ENCODE measurements at regions not wholly inside any gene's neighbourhood (a gene's known extent, or its start where the extent isn't known, plus 50 kb on each side); places are given as distances from the start of the nearest gene placed in this dataset.
"Not testable (repeated sequence)": the region's sequence is repeated elsewhere in the genome, so short reads cannot be mapped to it uniquely, and the experiment has no call there.

- ATAC-seq (no peak), DNase-seq (no peak)
Measured at GRCh38 chr15:95742836-95743235, 587.7 kb upstream of the NR2F2 start.

GRCh38 chr15:95757171-95757570, 573.3 kb upstream of the NR2F2 start:
- ATAC-seq: no peak
- no peak for DNase-seq

GRCh38 chr15:95758451-95758850, 572.0 kb upstream of the NR2F2 start:
- DNase-seq (no peak), ATAC-seq (no peak)

- no peak for ATAC-seq
Measured at GRCh38 chr15:95758851-95759250, 571.6 kb upstream of the NR2F2 start.

GRCh38 chr15:95760508-95760907, 570.0 kb upstream of the NR2F2 start:
- DNase-seq: no peak
- no peak for ATAC-seq

More at GRCh38 chr15:95758851-95759250, 571.6 kb upstream of the NR2F2 start:
- no peak for DNase-seq

GRCh38 chr15:95761501-95762165, 568.9 kb upstream of the NR2F2 start:
- no peak for DNase-seq
- ATAC-seq: no peak

GRCh38 chr15:95763426-95763825, 567.1 kb upstream of the NR2F2 start:
- ATAC-seq (no peak), DNase-seq (no peak)

GRCh38 chr15:95765161-95765560, 565.3 kb upstream of the NR2F2 start:
- DNase-seq: no peak
- no peak for ATAC-seq

- no peak for DNase-seq
- no peak for ATAC-seq
Measured at GRCh38 chr15:95770196-95770595, 560.3 kb upstream of the NR2F2 start.

GRCh38 chr15:95772982-95773381, 557.5 kb upstream of the NR2F2 start:
- no peak for ATAC-seq

GRCh38 chr15:95784508-95784907, 546.0 kb upstream of the NR2F2 start:
- DNase-seq (no peak), ATAC-seq (no peak)

More at GRCh38 chr15:95772982-95773381, 557.5 kb upstream of the NR2F2 start:
- no peak for DNase-seq

GRCh38 chr15:95785276-95785675, 545.2 kb upstream of the NR2F2 start:
- not testable (repeated sequence) for ATAC-seq, DNase-seq

GRCh38 chr15:95793231-95793630, 537.3 kb upstream of the NR2F2 start:
- ATAC-seq: no peak
- no peak for DNase-seq

- no peak for DNase-seq
- no peak for ATAC-seq
Measured at GRCh38 chr15:95795386-95795785, 535.1 kb upstream of the NR2F2 start.

GRCh38 chr15:95799286-95800200, 531.0 kb upstream of the NR2F2 start:
- DNase-seq: no peak
- no peak for ATAC-seq

GRCh38 chr15:95804484-95804883, 526.0 kb upstream of the NR2F2 start:
- DNase-seq: no peak
- no peak for ATAC-seq

GRCh38 chr15:95812491-95812890, 518.0 kb upstream of the NR2F2 start:
- no peak for DNase-seq
- ATAC-seq: no peak

GRCh38 chr15:95814908-95815307, 515.6 kb upstream of the NR2F2 start:
- no peak for ATAC-seq
- DNase-seq: no peak

- DNase-seq: no peak
- no peak for ATAC-seq
Measured at GRCh38 chr15:95816591-95816990, 513.9 kb upstream of the NR2F2 start.

GRCh38 chr15:95822961-95823360, 507.5 kb upstream of the NR2F2 start:
- DNase-seq (no peak), ATAC-seq (peak; percentile 32)

GRCh38 chr15:95825208-95825607, 505.3 kb upstream of the NR2F2 start:
- no peak for DNase-seq
- no peak for ATAC-seq

- DNase-seq (no peak), ATAC-seq (no peak)
Measured at GRCh38 chr15:95825671-95826411, 504.7 kb upstream of the NR2F2 start.
